ENCODE measurements at regions not wholly inside any gene's neighbourhood (a gene's known extent, or its start where the extent isn't known, plus 50 kb on each side); places are given as distances from the start of the nearest gene placed in this dataset.
"Not testable (repeated sequence)": the region's sequence is repeated elsewhere in the genome, so short reads cannot be mapped to it uniquely, and the experiment has no call there.

DNA sequence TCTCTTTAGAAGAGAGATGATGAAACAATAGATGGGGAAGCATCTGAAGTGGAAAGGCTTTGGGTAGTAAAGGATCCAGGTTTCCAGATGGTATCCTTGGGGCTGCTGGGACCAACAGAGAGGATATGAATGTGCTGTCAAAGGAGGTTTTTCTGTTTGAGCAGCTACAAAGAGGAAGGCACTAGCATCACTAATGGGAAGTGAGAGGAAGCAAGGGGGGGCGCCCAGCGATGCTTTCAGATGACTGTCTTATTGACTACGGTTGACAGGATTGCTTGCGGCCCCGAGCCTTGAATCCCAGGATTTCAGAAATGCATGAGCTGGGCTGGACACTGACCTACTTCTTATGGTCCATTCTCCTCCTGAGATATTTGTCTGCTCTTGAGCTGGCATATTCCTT is 103.8 kb upstream of the GALNT15 start:
- intact Hi-C loops (cut with DNase I; ENCODE audit: low total_unique reads), result no loop called here
- Histone ChIP-seq H3K27ac (no peak overlapping the region), H3K27me3 (no peaks in the 10 kb centered on the region), H3K9me3 (no peaks in the 10 kb centered on the region), H3K4me3 (no peak overlapping the region), H3K36me3 (ENCODE audit: low read depth, missing control alignments) (no peaks in the 10 kb centered on the region), H3K4me1 (no peaks in the 10 kb centered on the region)
- DNase-seq, result no peak
- TF ChIP-seq POLR2A (IDR thresholded peaks at IDR 0.05), result no peak
- TF ChIP-seq, protein P1, sequence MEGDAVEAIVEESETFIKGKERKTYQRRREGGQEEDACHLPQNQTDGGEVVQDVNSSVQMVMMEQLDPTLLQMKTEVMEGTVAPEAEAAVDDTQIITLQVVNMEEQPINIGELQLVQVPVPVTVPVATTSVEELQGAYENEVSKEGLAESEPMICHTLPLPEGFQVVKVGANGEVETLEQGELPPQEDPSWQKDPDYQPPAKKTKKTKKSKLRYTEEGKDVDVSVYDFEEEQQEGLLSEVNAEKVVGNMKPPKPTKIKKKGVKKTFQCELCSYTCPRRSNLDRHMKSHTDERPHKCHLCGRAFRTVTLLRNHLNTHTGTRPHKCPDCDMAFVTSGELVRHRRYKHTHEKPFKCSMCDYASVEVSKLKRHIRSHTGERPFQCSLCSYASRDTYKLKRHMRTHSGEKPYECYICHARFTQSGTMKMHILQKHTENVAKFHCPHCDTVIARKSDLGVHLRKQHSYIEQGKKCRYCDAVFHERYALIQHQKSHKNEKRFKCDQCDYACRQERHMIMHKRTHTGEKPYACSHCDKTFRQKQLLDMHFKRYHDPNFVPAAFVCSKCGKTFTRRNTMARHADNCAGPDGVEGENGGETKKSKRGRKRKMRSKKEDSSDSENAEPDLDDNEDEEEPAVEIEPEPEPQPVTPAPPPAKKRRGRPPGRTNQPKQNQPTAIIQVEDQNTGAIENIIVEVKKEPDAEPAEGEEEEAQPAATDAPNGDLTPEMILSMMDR (IDR thresholded peaks at IDR 0.05), result no peak
- 85 to 94% methylated on average over 5 of the region's 5 CpGs for WGBS, 2 donors

DNA sequence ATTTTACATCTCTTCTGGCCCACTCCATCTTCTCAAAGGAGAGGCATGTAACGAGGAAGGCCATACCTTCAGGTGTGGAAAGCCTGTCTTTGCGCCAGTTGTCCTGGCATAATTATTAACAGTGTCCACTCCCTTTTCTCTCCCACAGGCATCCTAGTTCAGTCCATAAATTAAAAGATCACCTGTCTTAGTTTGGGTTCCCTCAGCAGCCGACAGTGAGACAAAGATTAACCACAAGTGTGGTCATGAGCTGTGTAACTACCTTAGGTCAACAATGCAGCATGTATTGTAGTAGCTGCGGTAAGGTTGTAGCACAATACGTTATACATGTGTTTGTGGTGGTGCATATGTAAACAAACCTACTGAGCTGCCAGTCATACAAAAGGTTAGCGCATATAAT is 103.3 kb upstream of the GALNT15 start:
- no peaks in the 10 kb centered on the region for H3K36me3 ChIP-seq (ENCODE audit: low read depth, missing control alignments)
- TF ChIP-seq, protein P1 (IDR thresholded peaks at IDR 0.05), result no peak
- no peak for TF ChIP-seq POLR2A (IDR thresholded peaks at IDR 0.05)
- H3K9me3 ChIP-seq, result no peaks in the 10 kb centered on the region
- no peak overlapping the region for H3K27ac ChIP-seq
- no peaks in the 10 kb centered on the region for H3K4me1 ChIP-seq
- H3K27me3 ChIP-seq, result no peaks in the 10 kb centered on the region
- intact Hi-C loops (cut with DNase I; ENCODE audit: low total_unique reads), result no loop called here
- 93 to 95% methylated on average over 6 of the region's 6 CpGs for WGBS, 2 donors
- no peak for DNase-seq
- no peak overlapping the region for H3K4me3 ChIP-seq

DNA sequence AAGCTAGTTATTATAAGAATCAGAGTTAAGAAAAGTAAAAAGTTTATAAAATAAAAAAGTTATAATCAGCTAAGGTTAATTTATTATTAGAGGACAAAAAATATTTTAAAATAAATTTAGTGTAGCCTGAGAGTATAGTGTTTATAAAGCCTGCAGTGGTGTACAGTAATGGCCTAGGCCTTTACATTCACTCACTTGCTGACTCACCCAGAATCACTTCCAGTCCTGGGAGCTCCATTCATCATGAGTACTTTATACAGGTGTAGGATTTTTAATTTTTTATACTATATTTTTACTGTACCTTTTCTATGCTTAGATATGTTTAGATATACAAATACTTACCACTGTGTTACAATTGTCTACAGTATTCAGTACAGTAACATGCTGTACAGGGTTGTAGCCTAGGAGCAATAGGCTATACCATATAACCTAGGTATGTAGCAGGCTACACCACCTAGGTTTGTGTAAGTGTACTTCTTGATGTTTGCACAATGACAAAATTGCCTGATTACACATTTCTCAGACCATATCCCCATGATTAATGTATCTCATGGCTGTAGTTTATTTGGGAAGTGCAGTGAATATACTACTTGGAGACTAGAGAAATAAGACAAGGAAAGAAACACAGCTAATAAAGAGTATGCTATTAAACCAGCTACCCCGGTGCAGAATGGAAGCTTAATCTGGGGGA is 101.9 kb upstream of the GALNT15 start:
- no peak overlapping the region for H3K4me3 ChIP-seq
- H3K36me3 ChIP-seq (ENCODE audit: low read depth, missing control alignments), result no peaks in the 10 kb centered on the region
- no peaks in the 10 kb centered on the region for H3K9me3 ChIP-seq
- WGBS, 2 donors, result 80 to 92% methylated on average over 1 of the region's 1 CpG
- no peaks in the 10 kb centered on the region for H3K4me1 ChIP-seq
- no peak overlapping the region for H3K27ac ChIP-seq
- intact Hi-C loops (cut with DNase I; ENCODE audit: low total_unique reads), result no loop called here
- TF ChIP-seq, protein P1 (IDR thresholded peaks at IDR 0.05), result no peak
- no peak for TF ChIP-seq POLR2A (IDR thresholded peaks at IDR 0.05)
- DNase-seq, result no peak
- H3K27me3 ChIP-seq, result no peaks in the 10 kb centered on the region

DNA sequence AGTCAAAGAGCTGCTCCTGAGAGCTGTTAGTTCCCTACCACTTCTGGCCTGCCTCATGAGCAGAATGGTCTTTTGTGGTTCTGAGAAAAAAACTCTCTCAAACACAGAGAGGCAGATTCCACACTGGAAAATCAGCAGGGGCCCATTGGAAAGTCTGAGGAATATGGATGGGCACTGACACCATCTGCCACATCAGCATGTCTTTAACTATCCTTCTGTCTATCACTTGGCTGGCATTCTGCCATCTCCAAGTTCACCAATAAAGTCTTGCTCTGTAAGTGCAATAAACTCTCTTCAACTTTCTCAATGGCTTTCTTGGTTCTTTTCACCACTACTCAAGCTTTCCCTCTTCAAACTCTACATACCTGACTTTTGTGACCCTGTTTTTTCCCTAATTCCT is 101.3 kb upstream of the GALNT15 start:
- DNase-seq, result no peak
- no peak overlapping the region for H3K4me3 ChIP-seq

DNA sequence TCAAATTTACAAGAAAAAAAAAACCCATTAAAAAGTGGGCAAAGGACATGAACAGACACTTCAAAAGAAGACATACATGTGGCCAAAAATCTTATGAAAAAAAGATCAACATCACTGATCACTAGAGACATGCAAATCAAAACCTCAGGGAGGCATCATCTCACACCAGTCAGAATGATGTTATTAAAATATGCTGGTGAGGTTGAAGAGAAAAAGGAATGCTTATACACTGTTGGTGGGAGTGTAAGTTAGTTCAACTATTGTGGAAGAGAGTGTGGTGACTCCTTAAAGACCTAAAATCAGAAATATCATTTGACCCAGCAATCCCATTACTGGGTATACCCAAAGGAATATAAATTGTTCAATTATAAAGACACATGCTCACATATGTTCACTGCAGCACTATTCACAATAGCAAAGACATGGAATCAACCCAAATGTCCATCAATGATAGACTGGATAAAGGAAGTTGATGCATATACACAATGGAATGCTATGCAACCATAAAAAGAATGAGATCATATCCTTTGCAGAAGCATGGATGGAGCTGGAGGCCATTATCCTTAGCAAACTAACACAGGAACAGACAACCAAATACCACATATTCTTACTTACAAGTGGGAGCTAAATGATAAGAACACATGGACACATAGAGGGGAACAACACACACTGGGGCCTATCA is 100.3 kb upstream of the GALNT15 start:
- DNase-seq; H3K36me3 ChIP-seq (ENCODE audit: low read depth, missing control alignments); H3K4me1 ChIP-seq; H3K4me3 ChIP-seq; H3K27ac ChIP-seq; H3K27me3 ChIP-seq; H3K9me3 ChIP-seq; intact Hi-C loops (cut with DNase I; ENCODE audit: low total_unique reads): not testable (repeated sequence)

More for the DNA sequence above, 101.3 kb upstream of the GALNT15 start:
- intact Hi-C loops (cut with DNase I; ENCODE audit: low total_unique reads), result no loop called here
- Histone ChIP-seq H3K27ac (no peak overlapping the region), H3K9me3 (no peaks in the 10 kb centered on the region), H3K27me3 (no peaks in the 10 kb centered on the region), H3K36me3 (ENCODE audit: low read depth, missing control alignments) (no peaks in the 10 kb centered on the region), H3K4me1 (no peaks in the 10 kb centered on the region)
- no peak for TF ChIP-seq POLR2A (IDR thresholded peaks at IDR 0.05)
- TF ChIP-seq, protein P1 (IDR thresholded peaks at IDR 0.05), result no peak
